Neutrophil (primary cell): ENCODE measurements at regions not wholly inside any gene's neighbourhood (a gene's known extent, or its start where the extent isn't known, plus 50 kb on each side); places are given as distances from the start of the nearest gene placed in this dataset.

Source experiments
- H3K27ac ChIP-seq: fragments of 200-600 bp; sonication (generic); 2 replicates; pipeline ENCODE4 v1.5.1; 2016; ENCODE audit warnings: mild to moderate bottlenecking, moderate library complexity
- H3K27me3 ChIP-seq: fragments of 200-600 bp; sonication (generic); 2 replicates; pipeline ENCODE4 v1.6.0; 2016; ENCODE audit warnings: mild to moderate bottlenecking
- H3K36me3 ChIP-seq: fragments of 200-600 bp; sonication (generic); 2 replicates; pipeline ENCODE4 v1.5.1; 2017
- H3K4me1 ChIP-seq, 2 experiments: fragments of 200-600 bp in 1 of 2; sonication (generic) in 1 of 2; 1 replicate in 1 of 2; 2 replicates in 1 of 2; pipeline versions ENCODE4 v1.5.1 to v1.6.1; 2013 to 2016; ENCODE audit warnings: low read depth in 1 of 2, low read length in 1 of 2, mild to moderate bottlenecking in 1 of 2, moderate library complexity in 1 of 2; ENCODE audit not compliant: control insufficient read depth in 1 of 2, insufficient read depth in 1 of 2
- H3K4me3 ChIP-seq, 2 experiments: fragments of 200-600 bp in 1 of 2; sonication (generic) in 1 of 2; 1 replicate in 1 of 2; 2 replicates in 1 of 2; pipeline ENCODE4 v1.5.1; 2013 to 2016; ENCODE audit warnings: low read depth in 1 of 2, low read length in 1 of 2, mild to moderate bottlenecking in 1 of 2, moderate library complexity in 1 of 2
- H3K9me3 ChIP-seq: fragments of 200-600 bp; sonication (generic); 2 replicates; pipeline ENCODE4 v1.5.1; 2016
- CTCF ChIP-seq: fragments of 200-600 bp; sonication (generic); IDR thresholded peaks from 2 replicates; pipeline ENCODE4 v1.5.1; 2016; ENCODE audit warnings: antibody characterized with exemption

- Histone ChIP-seq H3K9me3 (no peaks in the 10 kb centered on the region), H3K4me1 (no peaks in the 10 kb centered on the region), H3K27me3 (peaks cover 19% of the 10 kb centered on the region), H3K27ac (no peak overlapping the region), H3K4me3 (no peak overlapping the region), H3K36me3 (no peaks in the 10 kb centered on the region)
- TF ChIP-seq CTCF, result no peak
These were observed 86.1 kb upstream of the CHST15 start for GRCh38 chr10:124179308-124180043.

GRCh38 chr10:124177180-124177518 is 83.8 kb upstream of the CHST15 start:
- no peaks in the 10 kb centered on the region for H3K9me3 ChIP-seq
- H3K36me3 ChIP-seq, result no peaks in the 10 kb centered on the region
- peaks cover 19% of the 10 kb centered on the region for H3K27me3 ChIP-seq
- H3K4me3 ChIP-seq, result no peak overlapping the region
- no peak for TF ChIP-seq CTCF
- H3K4me1 ChIP-seq, result no peaks in the 10 kb centered on the region
- H3K27ac ChIP-seq, result no peak overlapping the region

- TF ChIP-seq CTCF, result no peak
- peaks cover 19% of the 10 kb centered on the region for H3K27me3 ChIP-seq
- no peak overlapping the region for H3K4me3 ChIP-seq
These were observed 83.2 kb upstream of the CHST15 start for GRCh38 chr10:124176349-124177179.

GRCh38 chr10:124175701-124176348 is 82.4 kb upstream of the CHST15 start:
- Histone ChIP-seq H3K27ac (no peak overlapping the region), H3K27me3 (peaks cover 19% of the 10 kb centered on the region), H3K36me3 (no peaks in the 10 kb centered on the region), H3K4me3 (no peak overlapping the region), H3K4me1 (no peaks in the 10 kb centered on the region), H3K9me3 (no peaks in the 10 kb centered on the region)
- TF ChIP-seq CTCF, result no peak

More at GRCh38 chr10:124176349-124177179, 83.2 kb upstream of the CHST15 start:
- Histone ChIP-seq H3K27ac (no peak overlapping the region), H3K4me1 (no peaks in the 10 kb centered on the region), H3K36me3 (no peaks in the 10 kb centered on the region), H3K9me3 (no peaks in the 10 kb centered on the region)

GRCh38 chr10:124174673-124175645 is 81.6 kb upstream of the CHST15 start:
- Histone ChIP-seq H3K36me3 (no peaks in the 10 kb centered on the region), H3K9me3 (no peaks in the 10 kb centered on the region), H3K4me3 (no peak overlapping the region), H3K4me1 (no peaks in the 10 kb centered on the region), H3K27me3 (peaks cover 19% of the 10 kb centered on the region), H3K27ac (no peak overlapping the region)
- TF ChIP-seq CTCF, result no peak
